HepG2 (cell line): ENCODE measurements at regions not wholly inside any gene's neighbourhood (a gene's known extent, or its start where the extent isn't known, plus 50 kb on each side); places are given as distances from the start of the nearest gene placed in this dataset.

Experiments used
- ATAC-seq: fragments of 200-7000 bp; cut with Tn5 transposase; 3 replicates; pipeline ENCODE4 v1.9.1; 2020; ENCODE audit warnings: mild to moderate bottlenecking, moderate library complexity
- BruUV-seq: library from RNA; stranded (reverse); fragments of 400-500 nt; replicated peaks from 2 replicates; lab custom pipeline; 2021; lab: Mats Ljungman, UMichigan
- CTCF ChIA-PET: fragments of 300-600 bp; formaldehyde crosslinking; extraction: SDS; loops from one replicate; lab custom pipeline; 2021; ENCODE audit warnings: low total read pairs, inconsistent platforms, low intra/inter-chr PET ratio; lab: Yijun Ruan, JAX
- POLR2A ChIA-PET: fragments of 350-600 bp; sonication (Branson Sonifier 250); formaldehyde crosslinking; loops from one replicate; lab custom pipeline; 2020; ENCODE audit warnings: antibody characterized with exemption, inconsistent platforms; lab: Yijun Ruan, JAX
- DNase-seq: peaks from one replicate; pipeline ENCODE4 v3.0.0-alpha.2; 2015; ENCODE audit warnings: low spot score
- FAIRE-seq: peaks from 3 replicates; lab custom pipeline; 2011; peaks lifted over from hg19 to GRCh38; lab: Jason Lieb, UNC
- H2AFZ ChIP-seq: one replicate; pipeline ENCODE4 v1.6.1; 2011; ENCODE audit warnings: low read length, inconsistent platforms
- H3K27ac ChIP-seq: fragments of 300-600 bp; 3 replicates; pipeline ENCODE4 v1.8.0; 2011; ENCODE audit warnings: mixed run types, mild to moderate bottlenecking, mixed read lengths, low read length, inconsistent platforms; ENCODE audit not compliant: insufficient read depth; ENCODE audit errors: extremely low read length
- H3K27me3 ChIP-seq, 2 experiments: fragments of 200-600 bp in 1 of 2; 2 replicates in 1 of 2; 3 replicates in 1 of 2; pipeline versions ENCODE4 v1.6.0 to v1.8.0; 2011; ENCODE audit warnings: low read length in 2 of 2, mild to moderate bottlenecking in 2 of 2, moderate library complexity in 2 of 2, inconsistent platforms in 1 of 2; ENCODE audit not compliant: insufficient read depth in 2 of 2, control insufficient read depth in 1 of 2
- H3K36me3 ChIP-seq, 2 experiments: fragments of 200-600 bp in 1 of 2; replicated peaks in 1 of 2; 2 replicates in 1 of 2; 3 replicates in 1 of 2; pipeline versions ENCODE4 v1.5.1 to v1.8.0; 2011; ENCODE audit warnings: low read length in 2 of 2, inconsistent platforms in 1 of 2; ENCODE audit not compliant: insufficient read depth in 2 of 2, control insufficient read depth in 1 of 2
- H3K4me1 ChIP-seq: 2 replicates; pipeline ENCODE4 v1.5.1; 2012; ENCODE audit warnings: low read length, inconsistent platforms; ENCODE audit not compliant: insufficient read depth
- H3K4me2 ChIP-seq: 2 replicates; pipeline ENCODE4 v1.6.0; 2011; ENCODE audit warnings: low read depth, low read length, inconsistent platforms
- H3K4me3 ChIP-seq, 3 experiments: fragments of 200-600 bp in 1 of 3; sonication (generic), shearing (Covaris generic) in 1 of 3; replicated peaks in 1 of 3; 2 replicates each; pipeline ENCODE4 v1.5.1; 2011 to 2016; ENCODE audit warnings: low read length in 3 of 3, inconsistent platforms in 2 of 3, low read depth in 2 of 3, mild to moderate bottlenecking in 2 of 3, control low read depth in 1 of 3, mixed read lengths in 1 of 3; ENCODE audit not compliant: insufficient read depth in 1 of 3
- H3K79me2 ChIP-seq: one replicate; pipeline ENCODE4 v1.6.1; 2011; ENCODE audit warnings: low read length, inconsistent platforms; ENCODE audit not compliant: insufficient read depth
- H3K9ac ChIP-seq: 2 replicates; pipeline ENCODE4 v1.6.0; 2011; ENCODE audit warnings: mild to moderate bottlenecking, low read depth, low read length, inconsistent platforms; ENCODE audit not compliant: insufficient read depth
- H3K9me3 ChIP-seq: 2 replicates; pipeline ENCODE4 v1.5.1; 2012; ENCODE audit warnings: mild to moderate bottlenecking, low read length
- H4K20me1 ChIP-seq: 2 replicates; pipeline ENCODE4 v1.6.0; 2011; ENCODE audit warnings: inconsistent platforms, mild to moderate bottlenecking, low read length, moderate library complexity; ENCODE audit not compliant: insufficient read depth
- DZIP1 ChIP-seq: sonication (generic); formaldehyde crosslinking; IDR thresholded peaks from 2 replicates; pipeline ENCODE4 v1.5.0; 2020; ENCODE audit warnings: mild to moderate bottlenecking, missing genetic modification reagents
- EEA1 ChIP-seq: sonication (generic); formaldehyde crosslinking; IDR thresholded peaks from 2 replicates; pipeline ENCODE4 v1.5.1; 2020; ENCODE audit warnings: mild to moderate bottlenecking, missing genetic modification reagents, borderline replicate concordance
- GATA4 ChIP-seq: sonication (generic); IDR thresholded peaks from 2 replicates; pipeline ENCODE4 v1.6.1; 2016; ENCODE audit warnings: antibody characterized with exemption, low read depth, borderline replicate concordance
- ISL2 ChIP-seq: sonication (generic); formaldehyde crosslinking; IDR thresholded peaks from 2 replicates; pipeline ENCODE4 v1.5.0; 2020; ENCODE audit warnings: missing genetic modification reagents
- JUND ChIP-seq: sonication (generic); formaldehyde crosslinking; IDR thresholded peaks from 2 replicates; pipeline ENCODE4 v1.8.0; 2022; ENCODE audit warnings: mild to moderate bottlenecking, missing genetic modification reagents
- KDM5B ChIP-seq: sonication (generic); formaldehyde crosslinking; IDR thresholded peaks from 2 replicates; pipeline ENCODE4 v1.4.0; 2020; ENCODE audit warnings: missing genetic modification reagents, mild to moderate bottlenecking, borderline replicate concordance
- MTF1 ChIP-seq: sonication (generic); formaldehyde crosslinking; IDR thresholded peaks from 2 replicates; pipeline ENCODE4 v1.5.0; 2020; ENCODE audit warnings: missing genetic modification reagents
- NR3C1 ChIP-seq: sonication (generic); formaldehyde crosslinking; IDR thresholded peaks from 2 replicates; pipeline ENCODE4 v1.4.0; 2020; ENCODE audit warnings: missing genetic modification reagents
- PBX2 ChIP-seq: IDR thresholded peaks from 2 replicates; pipeline ENCODE4 v1.6.1; 2016; ENCODE audit warnings: control low read depth
- PHF8 ChIP-seq: sonication (generic); formaldehyde crosslinking; IDR thresholded peaks from 2 replicates; pipeline ENCODE4 v1.5.0; 2020; ENCODE audit warnings: missing genetic modification reagents
- SP140L ChIP-seq: sonication (generic); formaldehyde crosslinking; IDR thresholded peaks from 2 replicates; pipeline ENCODE4 v1.4.0; 2020; ENCODE audit warnings: missing genetic modification reagents, borderline replicate concordance
- TSC22D2 ChIP-seq: sonication (generic); formaldehyde crosslinking; IDR thresholded peaks from 2 replicates; pipeline ENCODE4 v1.5.1; 2020; ENCODE audit warnings: missing genetic modification reagents, mild to moderate bottlenecking, borderline replicate concordance
- ZKSCAN8 ChIP-seq: IDR thresholded peaks from 2 replicates; pipeline ENCODE4 v1.6.1; 2016; ENCODE audit warnings: borderline replicate concordance, missing genetic modification reagents, missing compliant biosample characterization
- ZNF101 ChIP-seq: sonication (generic); formaldehyde crosslinking; IDR thresholded peaks from 2 replicates; pipeline ENCODE4 v1.4.0; 2020; ENCODE audit warnings: mild to moderate bottlenecking, low read depth, missing genetic modification reagents, borderline replicate concordance
- ZNF3 ChIP-seq: IDR thresholded peaks from 2 replicates; pipeline ENCODE4 v1.7.0; 2017; ENCODE audit warnings: inconsistent platforms
- ZNF337 ChIP-seq: sonication (generic); formaldehyde crosslinking; IDR thresholded peaks from 2 replicates; pipeline ENCODE4 v1.5.1; 2020; ENCODE audit warnings: missing genetic modification reagents, low read depth, mild to moderate bottlenecking, borderline replicate concordance
- ZNF766 ChIP-seq: sonication (generic); formaldehyde crosslinking; IDR thresholded peaks from 2 replicates; pipeline ENCODE4 v1.5.0; 2020; ENCODE audit warnings: missing genetic modification reagents, borderline replicate concordance
- WGBS: methylation state at CpG from one replicate; pipeline ENCODE4 v1.1.6; 2017; ENCODE audit warnings: low lambda C conversion rate; 5-methylcytosine and 5-hydroxymethylcytosine counted together
- in situ Hi-C: cut with HindIII; loops from 2 replicates; pipeline ENCODE4 v1.10.0; 2017; ENCODE audit warnings: low pct_unique_long_range_greater_than_20kb; ENCODE audit not compliant: extremely low pct_ligation_motif_present
- intact Hi-C: fragments of 100-400 bp; cut with micrococcal nuclease; formaldehyde crosslinking; loops from one replicate; pipeline ENCODE4 v1.10.0; 2022; ENCODE audit not compliant: unreplicated experiment
- TF ChIP-seq, protein P1 (sequence below): sonication (generic); formaldehyde crosslinking; IDR thresholded peaks from 2 replicates; pipeline ENCODE4 v1.5.1; 2020; ENCODE audit warnings: missing genetic modification reagents, mild to moderate bottlenecking, borderline replicate concordance

DNA sequence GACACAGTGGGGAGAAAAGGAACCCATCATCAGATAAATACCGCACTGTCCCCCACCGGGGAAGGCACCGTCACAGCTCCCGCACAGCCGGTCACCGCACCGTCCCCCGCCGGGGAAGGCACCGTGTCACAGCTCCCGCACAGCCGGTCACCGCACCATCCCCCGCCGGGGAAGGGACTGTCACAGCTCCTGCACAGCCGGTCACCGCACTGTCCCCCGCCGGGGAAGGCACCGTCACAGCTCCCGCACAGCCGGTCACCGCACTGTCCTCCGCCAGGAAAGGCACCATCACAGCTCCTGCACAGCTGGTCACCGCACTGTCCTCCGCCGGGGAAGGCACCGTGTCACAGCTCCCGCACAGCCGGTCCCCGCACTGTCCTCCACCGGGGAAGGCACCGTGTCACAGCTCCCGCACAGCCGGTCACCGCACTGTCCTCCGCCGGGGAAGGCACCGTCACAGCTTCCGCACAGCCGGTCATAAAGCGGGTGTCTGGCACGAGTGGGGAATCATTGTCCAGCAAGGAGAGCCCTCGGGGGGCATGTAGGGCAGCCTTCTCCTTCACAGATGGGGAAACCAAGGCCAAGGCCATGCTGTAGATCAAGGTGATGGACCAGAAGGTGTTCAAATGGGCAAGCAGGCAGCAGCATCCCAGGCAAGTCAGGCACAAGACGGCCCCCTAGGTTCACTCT, 280.1 kb downstream of the NPHP4 start:
- CTCF ChIA-PET = no interaction called here
- DNase-seq = no peak
- POLR2A ChIA-PET = no interaction called here
- no peak for ATAC-seq
- Histone ChIP-seq H3K4me3 (no peak overlapping the region), H4K20me1 (no peaks in the 10 kb centered on the region), H3K27ac (no peak overlapping the region), H3K9me3 (no peaks in the 10 kb centered on the region), H3K27me3 (peaks cover 1 to 37% of the 10 kb centered on the region in 2 experiments; a peak in 3 of 5 replicates), H3K4me2 (no peak overlapping the region), H3K4me1 (no peaks in the 10 kb centered on the region), H3K9ac (no peak overlapping the region), H2AFZ (no peak overlapping the region), H3K36me3 (no peaks in the 10 kb centered on the region), H3K79me2 (no peaks in the 10 kb centered on the region)
- in situ Hi-C loops = no loop called here
- WGBS = 74% methylated on average over 11 of the region's 45 CpGs
- no peak for FAIRE-seq
- BruUV-seq = no TSS peak
- intact Hi-C loops = no loop called here
- TF ChIP-seq, protein P1, sequence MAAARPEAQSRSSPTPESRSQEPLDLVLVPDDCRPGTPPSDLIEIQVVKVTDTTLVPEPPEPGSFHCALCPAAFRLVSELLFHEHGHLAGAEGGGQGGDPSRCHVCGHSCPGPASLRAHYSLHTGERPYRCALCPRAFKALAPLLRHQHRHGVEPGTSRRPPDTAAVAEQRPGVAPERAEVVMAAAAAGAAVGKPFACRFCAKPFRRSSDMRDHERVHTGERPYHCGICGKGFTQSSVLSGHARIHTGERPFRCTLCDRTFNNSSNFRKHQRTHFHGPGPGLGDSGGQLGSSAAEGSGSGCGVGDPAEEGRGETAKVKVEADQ = no peak
- TF ChIP-seq TSC22D2 (CRISPR knock-in tag) (no peak), PHF8 (no peak), ZNF766 (no peak), EEA1 (CRISPR knock-in tag) (no peak), DZIP1 (CRISPR knock-in tag) (no peak), NR3C1 (CRISPR knock-in tag) (no peak), SP140L (CRISPR knock-in tag) (no peak), ZNF101 (CRISPR knock-in tag) (no peak), MTF1 (CRISPR knock-in tag) (no peak), ISL2 (no peak), PBX2 (CRISPR knock-in tag) (no peak), JUND (no peak), ZKSCAN8 (CRISPR knock-in tag) (no peak), ZNF3 (CRISPR knock-in tag) (no peak), GATA4 (no peak), KDM5B (CRISPR knock-in tag) (no peak), ZNF337 (CRISPR knock-in tag) (no peak)
